ENCODE measurements at regions not wholly inside any gene's neighbourhood (a gene's known extent, or its start where the extent isn't known, plus 50 kb on each side); places are given as distances from the start of the nearest gene placed in this dataset.

DNA sequence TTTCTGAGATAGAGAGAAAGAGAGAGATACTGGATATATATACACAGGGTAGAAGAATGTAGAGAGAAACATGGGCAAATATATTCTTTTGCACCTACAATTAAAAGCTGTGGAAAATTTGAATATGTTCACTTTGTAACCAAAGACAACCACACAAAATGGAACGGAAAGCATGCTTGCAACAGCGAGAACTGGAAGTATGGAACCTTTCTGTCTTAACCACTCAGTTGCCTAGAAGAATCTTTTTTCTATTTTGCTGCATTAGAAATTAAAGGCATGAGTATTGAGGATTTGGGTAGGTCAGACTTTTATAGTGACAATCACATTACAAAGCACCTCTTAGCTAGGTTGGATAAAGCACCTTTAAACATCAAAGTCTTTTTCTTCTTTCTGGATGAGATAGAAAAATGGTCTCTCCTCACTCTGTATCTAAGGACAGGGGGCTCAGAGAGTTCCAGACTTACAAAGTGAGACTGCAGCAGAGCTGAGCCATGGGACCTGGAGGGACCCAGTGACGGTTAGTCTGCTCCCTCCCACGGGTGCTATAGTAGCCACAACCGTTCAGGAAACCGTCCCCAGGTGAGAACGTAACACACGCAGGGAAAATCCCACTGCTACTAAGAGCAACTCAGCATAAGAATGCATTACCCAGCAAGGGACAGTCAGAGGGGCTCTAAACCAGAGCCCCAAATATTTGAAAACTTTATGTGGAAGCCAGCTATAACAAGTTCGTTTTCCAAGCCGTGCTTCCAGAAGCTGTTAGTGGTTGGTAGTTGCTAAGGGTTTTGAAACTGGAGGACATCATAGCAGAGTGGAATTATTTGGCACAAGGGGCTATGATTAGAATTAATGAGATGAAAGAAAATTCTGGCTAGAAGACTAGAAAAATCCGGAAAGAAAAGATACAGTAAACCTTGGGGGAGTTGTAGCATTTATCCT, 97.1 kb downstream of the DAD1 start:
- H3K4me1 ChIP-seq (ENCODE audit: control insufficient read depth, insufficient read depth, low read length): peaks cover 86% of the 10 kb centered on the region
- intact Hi-C loops (cut with micrococcal nuclease; ENCODE audit: unreplicated experiment): loop anchor here (1.0 to 2.0 kb wide), 2 partner anchors 14 to 45 kb away; no protein-coding TSS in a partner anchor
- peak; percentile 88 for TF ChIP-seq POLR2AphosphoS5 (IDR thresholded peaks at IDR 0.05; ENCODE audit: low read length)
- TF ChIP-seq, protein P1, sequence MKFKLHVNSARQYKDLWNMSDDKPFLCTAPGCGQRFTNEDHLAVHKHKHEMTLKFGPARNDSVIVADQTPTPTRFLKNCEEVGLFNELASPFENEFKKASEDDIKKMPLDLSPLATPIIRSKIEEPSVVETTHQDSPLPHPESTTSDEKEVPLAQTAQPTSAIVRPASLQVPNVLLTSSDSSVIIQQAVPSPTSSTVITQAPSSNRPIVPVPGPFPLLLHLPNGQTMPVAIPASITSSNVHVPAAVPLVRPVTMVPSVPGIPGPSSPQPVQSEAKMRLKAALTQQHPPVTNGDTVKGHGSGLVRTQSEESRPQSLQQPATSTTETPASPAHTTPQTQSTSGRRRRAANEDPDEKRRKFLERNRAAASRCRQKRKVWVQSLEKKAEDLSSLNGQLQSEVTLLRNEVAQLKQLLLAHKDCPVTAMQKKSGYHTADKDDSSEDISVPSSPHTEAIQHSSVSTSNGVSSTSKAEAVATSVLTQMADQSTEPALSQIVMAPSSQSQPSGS (IDR thresholded peaks at IDR 0.05; ENCODE audit: low read length): no peak
- TF ChIP-seq, protein P2, sequence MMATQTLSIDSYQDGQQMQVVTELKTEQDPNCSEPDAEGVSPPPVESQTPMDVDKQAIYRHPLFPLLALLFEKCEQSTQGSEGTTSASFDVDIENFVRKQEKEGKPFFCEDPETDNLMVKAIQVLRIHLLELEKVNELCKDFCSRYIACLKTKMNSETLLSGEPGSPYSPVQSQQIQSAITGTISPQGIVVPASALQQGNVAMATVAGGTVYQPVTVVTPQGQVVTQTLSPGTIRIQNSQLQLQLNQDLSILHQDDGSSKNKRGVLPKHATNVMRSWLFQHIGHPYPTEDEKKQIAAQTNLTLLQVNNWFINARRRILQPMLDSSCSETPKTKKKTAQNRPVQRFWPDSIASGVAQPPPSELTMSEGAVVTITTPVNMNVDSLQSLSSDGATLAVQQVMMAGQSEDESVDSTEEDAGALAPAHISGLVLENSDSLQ (IDR thresholded peaks at IDR 0.05): no peak
- TF ChIP-seq, protein P3, sequence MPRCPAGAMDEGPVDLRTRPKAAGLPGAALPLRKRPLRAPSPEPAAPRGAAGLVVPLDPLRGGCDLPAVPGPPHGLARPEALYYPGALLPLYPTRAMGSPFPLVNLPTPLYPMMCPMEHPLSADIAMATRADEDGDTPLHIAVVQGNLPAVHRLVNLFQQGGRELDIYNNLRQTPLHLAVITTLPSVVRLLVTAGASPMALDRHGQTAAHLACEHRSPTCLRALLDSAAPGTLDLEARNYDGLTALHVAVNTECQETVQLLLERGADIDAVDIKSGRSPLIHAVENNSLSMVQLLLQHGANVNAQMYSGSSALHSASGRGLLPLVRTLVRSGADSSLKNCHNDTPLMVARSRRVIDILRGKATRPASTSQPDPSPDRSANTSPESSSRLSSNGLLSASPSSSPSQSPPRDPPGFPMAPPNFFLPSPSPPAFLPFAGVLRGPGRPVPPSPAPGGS (IDR thresholded peaks at IDR 0.05; ENCODE audit: borderline replicate concordance, insufficient read depth, low read depth, low read length, poor library complexity, severe bottlenecking): peak; percentile 98
- no peak for TF ChIP-seq NR2C1 (IDR thresholded peaks at IDR 0.05)
- no peak for TF ChIP-seq ASH2L (IDR thresholded peaks at IDR 0.05; ENCODE audit: borderline replicate concordance, low read depth)
- peak in 1 of 2 experiments; percentile 32; a peak in 1 of 3 replicates for TF ChIP-seq EGR1 (IDR thresholded peaks at IDR 0.05; ENCODE audit: borderline replicate concordance in 1 of 2, low read depth in 2 of 2, low read length in 2 of 2)
- no peak for TF ChIP-seq CBX5 (IDR thresholded peaks at IDR 0.05; ENCODE audit: low read depth)
- TF ChIP-seq, protein P4, sequence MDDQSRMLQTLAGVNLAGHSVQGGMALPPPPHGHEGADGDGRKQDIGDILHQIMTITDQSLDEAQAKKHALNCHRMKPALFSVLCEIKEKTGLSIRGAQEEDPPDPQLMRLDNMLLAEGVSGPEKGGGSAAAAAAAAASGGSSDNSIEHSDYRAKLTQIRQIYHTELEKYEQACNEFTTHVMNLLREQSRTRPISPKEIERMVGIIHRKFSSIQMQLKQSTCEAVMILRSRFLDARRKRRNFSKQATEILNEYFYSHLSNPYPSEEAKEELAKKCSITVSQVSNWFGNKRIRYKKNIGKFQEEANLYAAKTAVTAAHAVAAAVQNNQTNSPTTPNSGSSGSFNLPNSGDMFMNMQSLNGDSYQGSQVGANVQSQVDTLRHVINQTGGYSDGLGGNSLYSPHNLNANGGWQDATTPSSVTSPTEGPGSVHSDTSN (IDR thresholded peaks at IDR 0.05; ENCODE audit: insufficient replicate concordance, low read depth, low read length): no peak
- peak; percentile 68 for TF ChIP-seq POLR2A (IDR thresholded peaks at IDR 0.05; ENCODE audit: low read depth, low read length)
- TF ChIP-seq YY1 (IDR thresholded peaks at IDR 0.05; ENCODE audit: low read depth, low read length): peak; percentile 47; the same call in 1 of the 2 replicates
- peak; percentile 92 for TF ChIP-seq TCF12 (IDR thresholded peaks at IDR 0.05; ENCODE audit: low read depth, low read length)
- no peak for TF ChIP-seq CHD1 (IDR thresholded peaks at IDR 0.05; ENCODE audit: low read depth, low read length)
- TF ChIP-seq RUNX3 (IDR thresholded peaks at IDR 0.05; ENCODE audit: low read length): no peak
- TF ChIP-seq BACH1 (IDR thresholded peaks at IDR 0.05; ENCODE audit: borderline replicate concordance): peak; percentile 75
- no peak for TF ChIP-seq ZNF207 (IDR thresholded peaks at IDR 0.05; ENCODE audit: borderline replicate concordance)
- TF ChIP-seq SREBF2 (IDR thresholded peaks at IDR 0.05; ENCODE audit: low read length): no peak
- TF ChIP-seq SP1 (IDR thresholded peaks at IDR 0.05; ENCODE audit: low read depth, low read length): peak; percentile 65
- TF ChIP-seq RAD21 (IDR thresholded peaks at IDR 0.05; ENCODE audit: insufficient read depth, low read depth, low read length): peak; percentile 26; the same call in 1 of the 2 replicates

More for the DNA sequence above, 97.1 kb downstream of the DAD1 start:
- under 1% methylated on average over 11 of the region's 11 CpGs for WGBS (ENCODE audit: insufficient coverage, insufficient replicate concordance, low lambda C conversion rate, missing lambda C conversion rate)
- TSS peak; percentile 58 for BruUV-seq (replicated peaks)
- H2AFZ ChIP-seq (ENCODE audit: control insufficient read depth, low read depth, low read length): no peak overlapping the region
- no peak for FAIRE-seq
- H3K4me2 ChIP-seq (ENCODE audit: control insufficient read depth, insufficient read depth): peak overlapping the region; percentile 83
- POLR2A ChIA-PET: interaction anchor here (0.8 to 35.4 kb wide), 16 partner anchors 5 to 111 kb away, joined by 3 to 875 read pairs (median 6); no protein-coding TSS in a partner anchor
- H3K36me3 ChIP-seq (ENCODE audit: control insufficient read depth in 2 of 2, insufficient read depth in 2 of 2, low read length in 1 of 2): no peaks in the 10 kb centered on the region
- H3K27ac ChIP-seq (ENCODE audit: control insufficient read depth, insufficient read depth): peak overlapping the region; percentile 98
- H3K9ac ChIP-seq (ENCODE audit: control insufficient read depth, insufficient read depth, low read length): peak overlapping the region; percentile 77
- peak; percentile 57 for ATAC-seq
- H3K79me2 ChIP-seq (ENCODE audit: control insufficient read depth, insufficient read depth, low read length): peaks cover 60% of the 10 kb centered on the region
- no peaks in the 10 kb centered on the region for H4K20me1 ChIP-seq (ENCODE audit: control insufficient read depth, insufficient read depth)
- no peaks in the 10 kb centered on the region for H3K27me3 ChIP-seq (replicated peaks in 1 of 2; ENCODE audit: control insufficient read depth in 2 of 2, insufficient read depth in 2 of 2, low read length in 1 of 2)
- no peak for DNase-seq (ENCODE audit: low read depth, low spot score)
- peak overlapping the region; percentile 45 for H3K4me3 ChIP-seq
- in situ Hi-C loops (cut with MboI): no loop called here
- no peaks in the 10 kb centered on the region for H3K9me3 ChIP-seq (replicated peaks; ENCODE audit: control insufficient read depth, insufficient read depth, low read length)
- SMC1A ChIA-PET (ENCODE audit: uncharacterized antibody, unreplicated experiment): interaction anchor here (0.8 to 19.9 kb wide), 17 partner anchors 8 to 111 kb away, joined by 3 to 357 read pairs (median 6); no protein-coding TSS in a partner anchor
- CTCF ChIA-PET: interaction anchor here (0.7 to 12.6 kb wide), 12 partner anchors 16 to 111 kb away, joined by 3 to 171 read pairs (median 6); no protein-coding TSS in a partner anchor
- RAD21 ChIA-PET (ENCODE audit: unreplicated experiment): interaction anchor here (0.8 to 27.9 kb wide), 21 partner anchors 11 to 322 kb away, joined by 3 to 797 read pairs (median 5); no protein-coding TSS in a partner anchor
